Erythroblast (primary cell): ENCODE measurements at regions not wholly inside any gene's neighbourhood (a gene's known extent, or its start where the extent isn't known, plus 50 kb on each side); places are given as distances from the start of the nearest gene placed in this dataset.

ENCODE experiments used
- DNase-seq, 2 experiments: peaks; one replicate each; lab custom pipeline; 2025; lab: John Stamatoyannopoulos, UW
- GATA1 ChIP-seq: IDR thresholded peaks from 2 replicates; pipeline ENCODE4 v1.6.1; 2011; ENCODE audit warnings: low read depth, mild to moderate bottlenecking, control low read depth, low read length, moderate library complexity
- POLR2A ChIP-seq: IDR thresholded peaks from 2 replicates; pipeline ENCODE4 v1.6.1; 2011; ENCODE audit warnings: mild to moderate bottlenecking, low read length

- TF ChIP-seq POLR2A (no peak), GATA1 (no peak)
- DNase-seq, result peak; percentile 16 to 40
Measured at GRCh38 chr14:106872611-106873446, 1346.4 kb downstream of the TMEM121 start.

- no peak for DNase-seq
- TF ChIP-seq GATA1 (no peak), POLR2A (no peak)
Measured at GRCh38 chr14:106874350-106874749, 1348.0 kb downstream of the TMEM121 start.

GRCh38 chr14:106875503-106875902, 1349.1 kb downstream of the TMEM121 start:
- DNase-seq, result peak in 1 of 2 experiments; percentile 2
- no peak for TF ChIP-seq GATA1
- TF ChIP-seq POLR2A, result no peak

GRCh38 chr14:106876711-106877110, 1350.3 kb downstream of the TMEM121 start:
- no peak for DNase-seq
- TF ChIP-seq GATA1, result no peak
- no peak for TF ChIP-seq POLR2A

GRCh38 chr14:106877517-106877916, 1351.1 kb downstream of the TMEM121 start:
- DNase-seq, result no peak
- TF ChIP-seq GATA1 (no peak), POLR2A (no peak)

GRCh38 chr14:106879241-106879640, 1352.9 kb downstream of the TMEM121 start:
- TF ChIP-seq GATA1 (no peak), POLR2A (no peak)
- DNase-seq, result peak; percentile 67 to 70

- TF ChIP-seq GATA1, result no peak
Measured at GRCh38 chr14:106883218-106883692, 1356.9 kb downstream of the TMEM121 start.

More at GRCh38 chr14:106883218-106883692, 1356.9 kb downstream of the TMEM121 start:
- DNase-seq, result peak; percentile 58 to 67
